Testis (tissue), 2 donors: ENCODE measurements at regions not wholly inside any gene's neighbourhood (a gene's known extent, or its start where the extent isn't known, plus 50 kb on each side); places are given as distances from the start of the nearest gene placed in this dataset.

Experiments
- DNase-seq: peaks from one replicate; pipeline ENCODE4 v3.0.0-alpha.2; 2019
- H3K27ac ChIP-seq, 2 donors: fragments of 200-600 bp; sonication (generic); one replicate each; pipeline ENCODE4 v1.5.1; 2019
- H3K27me3 ChIP-seq: fragments of 200-600 bp; sonication (generic); one replicate; pipeline ENCODE4 v1.5.1; 2019
- H3K36me3 ChIP-seq: fragments of 200-600 bp; sonication (generic); one replicate; pipeline ENCODE4 v1.5.1; 2017; ENCODE audit warnings: low read depth; ENCODE audit errors: missing control alignments
- H3K4me1 ChIP-seq: fragments of 200-600 bp; sonication (generic); one replicate; pipeline ENCODE4 v1.5.1; 2019
- H3K4me3 ChIP-seq, 2 donors: fragments of 200-600 bp; sonication (generic); one replicate each; pipeline ENCODE4 v1.5.1; 2017 to 2019
- H3K9me3 ChIP-seq: fragments of 200-600 bp; sonication (generic); one replicate; pipeline ENCODE4 v1.5.1; 2017
- CTCF ChIP-seq, 3 experiments: fragments of 450-650 bp in 2 of 3; fragments of 200-600 bp in 1 of 3; sonication (generic) in 1 of 3; IDR thresholded peaks; one replicate each; pipeline ENCODE4 v1.5.1; 2016 to 2019; ENCODE audit warnings: antibody characterized with exemption in 3 of 3, mild to moderate bottlenecking in 2 of 3, moderate library complexity in 1 of 3
- POLR2A ChIP-seq: fragments of 450-650 bp; IDR thresholded peaks from one replicate; pipeline ENCODE4 v1.6.1; 2017; ENCODE audit warnings: antibody characterized with exemption, mild to moderate bottlenecking, moderate library complexity
- WGBS, 2 donors: methylation state at CpG; one replicate each; pipeline ENCODE4 v1.1.5; 2018; 5-methylcytosine and 5-hydroxymethylcytosine counted together
- intact Hi-C: fragments of 100-400 bp; cut with DNase I; formaldehyde crosslinking; loops from one replicate; pipeline ENCODE4 v1.15.1; 2023; ENCODE audit warnings: low total_unique reads

GRCh38 chr2:109070290-109070689 is 58.7 kb upstream of the SH3RF3 start:
- 77 to 78% methylated on average over 6 of the region's 6 CpGs for WGBS, 2 donors
- Histone ChIP-seq H3K9me3 (no peaks in the 10 kb centered on the region), H3K4me3 (no peak overlapping the region), H3K27ac (no peak overlapping the region), H3K36me3 (no peaks in the 10 kb centered on the region), H3K4me1 (no peaks in the 10 kb centered on the region), H3K27me3 (no peaks in the 10 kb centered on the region)
- TF ChIP-seq POLR2A (no peak), CTCF (IDR thresholded peaks at IDR 0.05) (no peak)
- no peak for DNase-seq
- intact Hi-C loops = no loop called here

DNA sequence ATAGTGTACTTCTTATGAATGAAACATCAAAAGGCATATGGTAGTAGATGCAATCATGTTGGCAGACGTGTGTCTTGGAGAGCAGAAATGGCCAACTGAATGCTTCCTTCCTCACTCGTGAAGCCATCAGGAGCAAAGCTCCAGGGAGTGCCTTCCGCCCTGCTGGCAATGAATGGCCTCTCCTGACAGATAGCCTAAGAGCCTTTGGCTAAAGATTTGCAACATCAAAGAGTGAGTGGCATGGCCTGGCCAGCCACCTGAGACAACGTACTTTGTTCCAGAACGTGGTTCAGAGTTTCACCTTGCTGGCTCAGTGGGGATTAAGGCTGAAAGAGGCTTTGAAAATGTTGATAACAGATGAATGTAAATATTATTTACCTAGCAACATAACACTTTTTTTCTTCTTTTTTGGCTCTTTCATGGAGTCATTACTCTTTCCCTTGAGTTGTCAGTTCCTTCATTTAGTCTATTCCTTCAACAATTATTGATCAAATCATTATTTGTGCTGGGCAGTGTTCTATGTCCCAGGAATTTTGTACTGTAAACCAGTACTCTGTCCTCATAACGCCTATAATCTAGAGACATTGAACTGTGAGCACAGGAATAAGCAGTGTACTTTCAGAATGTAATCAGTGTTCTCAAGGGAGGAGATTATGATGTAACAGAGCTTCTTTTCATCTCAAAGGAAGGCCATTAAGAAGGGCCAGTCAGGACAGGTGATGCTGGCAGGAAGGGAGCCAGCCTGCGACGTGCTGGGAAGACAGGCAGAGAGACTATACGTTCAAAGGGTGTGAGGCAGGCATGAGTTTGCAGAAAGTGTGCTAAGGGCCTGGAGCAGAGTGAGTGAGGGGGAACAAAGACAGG is 59.4 kb upstream of the SH3RF3 start:
- no peaks in the 10 kb centered on the region for H3K9me3 ChIP-seq
- 62 to 74% methylated on average over 9 of the region's 9 CpGs for WGBS, 2 donors
- no peak overlapping the region for H3K27ac ChIP-seq
- intact Hi-C loops = no loop called here
- no peaks in the 10 kb centered on the region for H3K27me3 ChIP-seq
- H3K4me3 ChIP-seq = no peak overlapping the region
- no peak for TF ChIP-seq POLR2A
- TF ChIP-seq CTCF (IDR thresholded peaks at IDR 0.05) = no peak
- no peak for DNase-seq
- H3K36me3 ChIP-seq = no peaks in the 10 kb centered on the region
- no peaks in the 10 kb centered on the region for H3K4me1 ChIP-seq

GRCh38 chr2:109068811-109069210 is 60.2 kb upstream of the SH3RF3 start:
- DNase-seq = no peak
- TF ChIP-seq CTCF (IDR thresholded peaks at IDR 0.05) = no peak
- TF ChIP-seq POLR2A = no peak
- intact Hi-C loops = no loop called here

DNA sequence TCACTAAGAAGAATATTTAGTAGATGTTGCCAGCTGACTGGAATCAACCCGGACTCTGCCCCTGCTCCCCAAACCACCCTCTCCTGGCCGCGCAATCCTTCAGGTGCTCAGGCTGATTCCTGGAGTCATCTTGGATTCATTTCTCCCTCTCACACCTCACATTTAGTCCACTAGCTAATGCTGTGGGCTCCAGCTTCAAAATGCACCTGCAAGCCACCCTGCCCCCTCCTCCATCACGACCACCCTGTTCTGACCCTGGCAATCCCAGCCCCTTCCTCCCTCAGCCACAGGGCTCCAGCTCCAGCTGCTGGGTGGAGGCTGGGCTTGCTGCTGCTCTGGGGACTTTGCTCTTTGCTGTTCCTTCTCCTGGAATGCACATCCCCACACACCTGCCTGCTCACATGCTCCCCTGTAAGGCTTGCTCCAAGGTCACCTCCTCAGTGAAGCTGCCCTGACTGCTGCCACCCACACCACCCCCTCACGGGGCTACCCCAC is 61.3 kb upstream of the SH3RF3 start:
- TF ChIP-seq POLR2A = no peak
- DNase-seq = no peak
- H3K4me1 ChIP-seq = no peaks in the 10 kb centered on the region
- intact Hi-C loops = no loop called here
- H3K27me3 ChIP-seq = no peaks in the 10 kb centered on the region
- no peaks in the 10 kb centered on the region for H3K36me3 ChIP-seq
- no peaks in the 10 kb centered on the region for H3K9me3 ChIP-seq
- 59 to 66% methylated on average over 5 of the region's 5 CpGs for WGBS, 2 donors
- no peak overlapping the region for H3K4me3 ChIP-seq
- no peak overlapping the region for H3K27ac ChIP-seq

More at GRCh38 chr2:109068811-109069210, 60.2 kb upstream of the SH3RF3 start:
- H3K4me3 ChIP-seq = no peak overlapping the region
- H3K27me3 ChIP-seq = no peaks in the 10 kb centered on the region
- 93% methylated on average over 2 of the region's 2 CpGs for WGBS, 2 donors
- no peak overlapping the region for H3K27ac ChIP-seq
- no peaks in the 10 kb centered on the region for H3K9me3 ChIP-seq
- no peaks in the 10 kb centered on the region for H3K36me3 ChIP-seq
- H3K4me1 ChIP-seq = no peaks in the 10 kb centered on the region

- Histone ChIP-seq H3K4me1 (no peaks in the 10 kb centered on the region), H3K36me3 (no peaks in the 10 kb centered on the region), H3K4me3 (no peak overlapping the region), H3K27ac (no peak overlapping the region), H3K9me3 (no peaks in the 10 kb centered on the region), H3K27me3 (no peaks in the 10 kb centered on the region)
- 76 to 84% methylated on average over 19 of the region's 19 CpGs for WGBS, 2 donors
- no peak for DNase-seq
- intact Hi-C loops = no loop called here
- TF ChIP-seq POLR2A = no peak
- no peak for TF ChIP-seq CTCF (IDR thresholded peaks at IDR 0.05)
Measured at GRCh38 chr2:109066917-109067597, 61.9 kb upstream of the SH3RF3 start.
